ENCODE measurements at regions not wholly inside any gene's neighbourhood (a gene's known extent, or its start where the extent isn't known, plus 50 kb on each side); places are given as distances from the start of the nearest gene placed in this dataset.

- intact Hi-C loops (cut with DNase I) = no loop called here
- TF ChIP-seq, protein P1, sequence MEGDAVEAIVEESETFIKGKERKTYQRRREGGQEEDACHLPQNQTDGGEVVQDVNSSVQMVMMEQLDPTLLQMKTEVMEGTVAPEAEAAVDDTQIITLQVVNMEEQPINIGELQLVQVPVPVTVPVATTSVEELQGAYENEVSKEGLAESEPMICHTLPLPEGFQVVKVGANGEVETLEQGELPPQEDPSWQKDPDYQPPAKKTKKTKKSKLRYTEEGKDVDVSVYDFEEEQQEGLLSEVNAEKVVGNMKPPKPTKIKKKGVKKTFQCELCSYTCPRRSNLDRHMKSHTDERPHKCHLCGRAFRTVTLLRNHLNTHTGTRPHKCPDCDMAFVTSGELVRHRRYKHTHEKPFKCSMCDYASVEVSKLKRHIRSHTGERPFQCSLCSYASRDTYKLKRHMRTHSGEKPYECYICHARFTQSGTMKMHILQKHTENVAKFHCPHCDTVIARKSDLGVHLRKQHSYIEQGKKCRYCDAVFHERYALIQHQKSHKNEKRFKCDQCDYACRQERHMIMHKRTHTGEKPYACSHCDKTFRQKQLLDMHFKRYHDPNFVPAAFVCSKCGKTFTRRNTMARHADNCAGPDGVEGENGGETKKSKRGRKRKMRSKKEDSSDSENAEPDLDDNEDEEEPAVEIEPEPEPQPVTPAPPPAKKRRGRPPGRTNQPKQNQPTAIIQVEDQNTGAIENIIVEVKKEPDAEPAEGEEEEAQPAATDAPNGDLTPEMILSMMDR (IDR thresholded peaks at IDR 0.05; ENCODE audit: borderline replicate concordance, extremely low read depth, insufficient read depth) = no peak
- no peak for DNase-seq
- H3K36me3 ChIP-seq (ENCODE audit: control insufficient read depth in 2 of 3, insufficient read depth in 3 of 3, low read length in 3 of 3) = no peaks in the 10 kb centered on the region
- H3K4me3 ChIP-seq (ENCODE audit: low read length in 3 of 3) = no peak overlapping the region
- H3K4me1 ChIP-seq (ENCODE audit: control insufficient read depth in 2 of 3, insufficient read depth in 2 of 3, low read depth in 1 of 3, low read length in 3 of 3) = no peaks in the 10 kb centered on the region
- H3K27ac ChIP-seq (ENCODE audit: low read depth in 2 of 2, low read length in 2 of 2) = no peak overlapping the region
- no peaks in the 10 kb centered on the region for H3K27me3 ChIP-seq (ENCODE audit: control insufficient read depth, insufficient read depth, low read length)
- H3K9ac ChIP-seq (ENCODE audit: low read length in 3 of 3) = no peak overlapping the region
- peaks cover 0 to 1% (median 0%) of the 10 kb centered on the region in 3 donors for H3K9me3 ChIP-seq (ENCODE audit: control insufficient read depth in 2 of 3, insufficient read depth in 1 of 3, low read length in 3 of 3)
- no peak for FAIRE-seq
Observed at GRCh38 chr1:208866386-208866955, 622.3 kb upstream of the PLXNA2 start.

- H3K9ac ChIP-seq (ENCODE audit: low read length in 3 of 3) = no peak overlapping the region
- FAIRE-seq (no peak), DNase-seq (no peak)
- H3K27me3 ChIP-seq (ENCODE audit: control insufficient read depth, insufficient read depth, low read length) = no peaks in the 10 kb centered on the region
- H3K36me3 ChIP-seq (ENCODE audit: control insufficient read depth in 2 of 3, insufficient read depth in 3 of 3, low read length in 3 of 3) = no peaks in the 10 kb centered on the region
- H3K4me3 ChIP-seq (ENCODE audit: low read length in 3 of 3) = no peak overlapping the region
- no peaks in the 10 kb centered on the region for H3K9me3 ChIP-seq (ENCODE audit: control insufficient read depth in 2 of 3, insufficient read depth in 1 of 3, low read length in 3 of 3)
- intact Hi-C loops (cut with DNase I) = no loop called here
- TF ChIP-seq, protein P1 (IDR thresholded peaks at IDR 0.05; ENCODE audit: borderline replicate concordance, extremely low read depth, insufficient read depth) = no peak
- H3K27ac ChIP-seq (ENCODE audit: low read depth in 2 of 2, low read length in 2 of 2) = no peak overlapping the region
- H3K4me1 ChIP-seq (ENCODE audit: control insufficient read depth in 2 of 3, insufficient read depth in 2 of 3, low read depth in 1 of 3, low read length in 3 of 3) = no peaks in the 10 kb centered on the region
Observed at GRCh38 chr1:208868554-208868953, 624.4 kb upstream of the PLXNA2 start.

GRCh38 chr1:208874915-208875314 is 630.7 kb upstream of the PLXNA2 start:
- no peak for FAIRE-seq
- Histone ChIP-seq H3K36me3 (ENCODE audit: control insufficient read depth in 2 of 3, insufficient read depth in 3 of 3, low read length in 3 of 3) (no peaks in the 10 kb centered on the region), H3K9ac (ENCODE audit: low read length in 3 of 3) (no peak overlapping the region), H3K27ac (ENCODE audit: low read depth in 2 of 2, low read length in 2 of 2) (no peak overlapping the region), H3K4me3 (ENCODE audit: low read length in 3 of 3) (no peak overlapping the region), H3K4me1 (ENCODE audit: control insufficient read depth in 2 of 3, insufficient read depth in 2 of 3, low read depth in 1 of 3, low read length in 3 of 3) (no peaks in the 10 kb centered on the region), H3K9me3 (ENCODE audit: control insufficient read depth in 2 of 3, insufficient read depth in 1 of 3, low read length in 3 of 3) (no peaks in the 10 kb centered on the region), H3K27me3 (ENCODE audit: control insufficient read depth, insufficient read depth, low read length) (no peaks in the 10 kb centered on the region)
- no peak for DNase-seq
- TF ChIP-seq, protein P1 (IDR thresholded peaks at IDR 0.05; ENCODE audit: borderline replicate concordance, extremely low read depth, insufficient read depth) = no peak
- intact Hi-C loops (cut with DNase I) = no loop called here

- Histone ChIP-seq H3K27ac (ENCODE audit: low read depth in 2 of 2, low read length in 2 of 2) (no peak overlapping the region), H3K9me3 (ENCODE audit: control insufficient read depth in 2 of 3, insufficient read depth in 1 of 3, low read length in 3 of 3) (no peaks in the 10 kb centered on the region), H3K9ac (ENCODE audit: low read length in 3 of 3) (no peak overlapping the region), H3K36me3 (ENCODE audit: control insufficient read depth in 2 of 3, insufficient read depth in 3 of 3, low read length in 3 of 3) (no peaks in the 10 kb centered on the region), H3K4me1 (ENCODE audit: control insufficient read depth in 2 of 3, insufficient read depth in 2 of 3, low read depth in 1 of 3, low read length in 3 of 3) (no peaks in the 10 kb centered on the region), H3K4me3 (ENCODE audit: low read length in 3 of 3) (no peak overlapping the region), H3K27me3 (ENCODE audit: control insufficient read depth, insufficient read depth, low read length) (no peaks in the 10 kb centered on the region)
- DNase-seq (no peak), FAIRE-seq (no peak)
- intact Hi-C loops (cut with DNase I) = no loop called here
- TF ChIP-seq, protein P1 (IDR thresholded peaks at IDR 0.05; ENCODE audit: borderline replicate concordance, extremely low read depth, insufficient read depth) = no peak
Observed at GRCh38 chr1:208879022-208879421, 634.8 kb upstream of the PLXNA2 start.
